HepG2 (cell line): ENCODE measurements at regions not wholly inside any gene's neighbourhood (a gene's known extent, or its start where the extent isn't known, plus 50 kb on each side); places are given as distances from the start of the nearest gene placed in this dataset.

Source experiments
- ATAC-seq: fragments of 200-7000 bp; cut with Tn5 transposase; 3 replicates; pipeline ENCODE4 v1.9.1; 2020; ENCODE audit warnings: mild to moderate bottlenecking, moderate library complexity
- BruUV-seq: library from RNA; stranded (reverse); fragments of 400-500 nt; replicated peaks from 2 replicates; lab custom pipeline; 2021; lab: Mats Ljungman, UMichigan
- CTCF ChIA-PET: fragments of 300-600 bp; formaldehyde crosslinking; extraction: SDS; loops from one replicate; lab custom pipeline; 2021; ENCODE audit warnings: low total read pairs, inconsistent platforms, low intra/inter-chr PET ratio; lab: Yijun Ruan, JAX
- POLR2A ChIA-PET: fragments of 350-600 bp; sonication (Branson Sonifier 250); formaldehyde crosslinking; loops from one replicate; lab custom pipeline; 2020; ENCODE audit warnings: antibody characterized with exemption, inconsistent platforms; lab: Yijun Ruan, JAX
- DNase-seq: peaks from one replicate; pipeline ENCODE4 v3.0.0-alpha.2; 2015; ENCODE audit warnings: low spot score
- FAIRE-seq: peaks from 3 replicates; lab custom pipeline; 2011; peaks lifted over from hg19 to GRCh38; lab: Jason Lieb, UNC
- H2AFZ ChIP-seq: one replicate; pipeline ENCODE4 v1.6.1; 2011; ENCODE audit warnings: low read length, inconsistent platforms
- H3K27ac ChIP-seq: fragments of 300-600 bp; 3 replicates; pipeline ENCODE4 v1.8.0; 2011; ENCODE audit warnings: mixed run types, mild to moderate bottlenecking, mixed read lengths, low read length, inconsistent platforms; ENCODE audit not compliant: insufficient read depth; ENCODE audit errors: extremely low read length
- H3K27me3 ChIP-seq, 2 experiments: fragments of 200-600 bp in 1 of 2; 2 replicates in 1 of 2; 3 replicates in 1 of 2; pipeline versions ENCODE4 v1.6.0 to v1.8.0; 2011; ENCODE audit warnings: low read length in 2 of 2, mild to moderate bottlenecking in 2 of 2, moderate library complexity in 2 of 2, inconsistent platforms in 1 of 2; ENCODE audit not compliant: insufficient read depth in 2 of 2, control insufficient read depth in 1 of 2
- H3K36me3 ChIP-seq, 2 experiments: fragments of 200-600 bp in 1 of 2; replicated peaks in 1 of 2; 2 replicates in 1 of 2; 3 replicates in 1 of 2; pipeline versions ENCODE4 v1.5.1 to v1.8.0; 2011; ENCODE audit warnings: low read length in 2 of 2, inconsistent platforms in 1 of 2; ENCODE audit not compliant: insufficient read depth in 2 of 2, control insufficient read depth in 1 of 2
- H3K4me1 ChIP-seq: 2 replicates; pipeline ENCODE4 v1.5.1; 2012; ENCODE audit warnings: low read length, inconsistent platforms; ENCODE audit not compliant: insufficient read depth
- H3K4me2 ChIP-seq: 2 replicates; pipeline ENCODE4 v1.6.0; 2011; ENCODE audit warnings: low read depth, low read length, inconsistent platforms
- H3K4me3 ChIP-seq, 3 experiments: fragments of 200-600 bp in 1 of 3; sonication (generic), shearing (Covaris generic) in 1 of 3; replicated peaks in 1 of 3; 2 replicates each; pipeline ENCODE4 v1.5.1; 2011 to 2016; ENCODE audit warnings: low read length in 3 of 3, inconsistent platforms in 2 of 3, low read depth in 2 of 3, mild to moderate bottlenecking in 2 of 3, control low read depth in 1 of 3, mixed read lengths in 1 of 3; ENCODE audit not compliant: insufficient read depth in 1 of 3
- H3K79me2 ChIP-seq: one replicate; pipeline ENCODE4 v1.6.1; 2011; ENCODE audit warnings: low read length, inconsistent platforms; ENCODE audit not compliant: insufficient read depth
- H3K9ac ChIP-seq: 2 replicates; pipeline ENCODE4 v1.6.0; 2011; ENCODE audit warnings: mild to moderate bottlenecking, low read depth, low read length, inconsistent platforms; ENCODE audit not compliant: insufficient read depth
- H3K9me3 ChIP-seq: 2 replicates; pipeline ENCODE4 v1.5.1; 2012; ENCODE audit warnings: mild to moderate bottlenecking, low read length
- H4K20me1 ChIP-seq: 2 replicates; pipeline ENCODE4 v1.6.0; 2011; ENCODE audit warnings: inconsistent platforms, mild to moderate bottlenecking, low read length, moderate library complexity; ENCODE audit not compliant: insufficient read depth
- EP300 ChIP-seq, 3 experiments: sonication (generic) in 1 of 3; formaldehyde crosslinking in 1 of 3; IDR thresholded peaks; 2 replicates each; pipeline versions ENCODE4 v1.5.1 to v1.6.1; 2011 to 2020; ENCODE audit warnings: low read depth in 2 of 3, low read length in 2 of 3, borderline replicate concordance in 1 of 3, improper control_type of control experiment in 1 of 3, mild to moderate bottlenecking in 1 of 3, missing genetic modification reagents in 1 of 3, moderate library complexity in 1 of 3
- HCFC1 ChIP-seq: fragments of 150-350 bp; IDR thresholded peaks from 2 replicates; pipeline ENCODE4 v1.6.1; 2014; ENCODE audit warnings: low read depth, low read length
- HIC2 ChIP-seq: sonication (generic); formaldehyde crosslinking; IDR thresholded peaks from 2 replicates; pipeline ENCODE4 v1.9.0; 2022; ENCODE audit warnings: low read depth, missing genetic modification reagents
- MAF1 ChIP-seq: sonication (generic); formaldehyde crosslinking; IDR thresholded peaks from 2 replicates; pipeline ENCODE4 v1.5.0; 2020; ENCODE audit warnings: missing genetic modification reagents, borderline replicate concordance
- MTF1 ChIP-seq: sonication (generic); formaldehyde crosslinking; IDR thresholded peaks from 2 replicates; pipeline ENCODE4 v1.5.0; 2020; ENCODE audit warnings: missing genetic modification reagents
- TFAP4 ChIP-seq: sonication (generic); IDR thresholded peaks from 2 replicates; pipeline ENCODE4 v1.6.1; 2016; ENCODE audit warnings: low read depth, borderline replicate concordance
- ZNF17 ChIP-seq: sonication (generic); formaldehyde crosslinking; IDR thresholded peaks from 2 replicates; pipeline ENCODE4 v1.5.0; 2020; ENCODE audit warnings: mild to moderate bottlenecking, missing genetic modification reagents
- ZSCAN22 ChIP-seq: sonication (generic); formaldehyde crosslinking; IDR thresholded peaks from 2 replicates; pipeline ENCODE4 v1.4.0; 2020; ENCODE audit warnings: mild to moderate bottlenecking, missing genetic modification reagents
- WGBS: methylation state at CpG from one replicate; pipeline ENCODE4 v1.1.6; 2017; ENCODE audit warnings: low lambda C conversion rate; 5-methylcytosine and 5-hydroxymethylcytosine counted together
- in situ Hi-C: cut with HindIII; loops from 2 replicates; pipeline ENCODE4 v1.10.0; 2017; ENCODE audit warnings: low pct_unique_long_range_greater_than_20kb; ENCODE audit not compliant: extremely low pct_ligation_motif_present
- intact Hi-C: fragments of 100-400 bp; cut with micrococcal nuclease; formaldehyde crosslinking; loops from one replicate; pipeline ENCODE4 v1.10.0; 2022; ENCODE audit not compliant: unreplicated experiment
- TF ChIP-seq, protein P1 (sequence below): sonication (generic); formaldehyde crosslinking; IDR thresholded peaks from 2 replicates; pipeline ENCODE4 v1.5.0; 2020; ENCODE audit warnings: mild to moderate bottlenecking, missing genetic modification reagents
- TF ChIP-seq, protein P2 (sequence below): IDR thresholded peaks from 2 replicates; pipeline ENCODE4 v1.6.1; 2016; ENCODE audit warnings: missing biosample characterization, missing genetic modification reagents, low read depth
- TF ChIP-seq, protein P3 (sequence below): IDR thresholded peaks from 2 replicates; pipeline ENCODE4 v1.4.0; 2020; ENCODE audit warnings: mild to moderate bottlenecking, missing genetic modification reagents

DNA sequence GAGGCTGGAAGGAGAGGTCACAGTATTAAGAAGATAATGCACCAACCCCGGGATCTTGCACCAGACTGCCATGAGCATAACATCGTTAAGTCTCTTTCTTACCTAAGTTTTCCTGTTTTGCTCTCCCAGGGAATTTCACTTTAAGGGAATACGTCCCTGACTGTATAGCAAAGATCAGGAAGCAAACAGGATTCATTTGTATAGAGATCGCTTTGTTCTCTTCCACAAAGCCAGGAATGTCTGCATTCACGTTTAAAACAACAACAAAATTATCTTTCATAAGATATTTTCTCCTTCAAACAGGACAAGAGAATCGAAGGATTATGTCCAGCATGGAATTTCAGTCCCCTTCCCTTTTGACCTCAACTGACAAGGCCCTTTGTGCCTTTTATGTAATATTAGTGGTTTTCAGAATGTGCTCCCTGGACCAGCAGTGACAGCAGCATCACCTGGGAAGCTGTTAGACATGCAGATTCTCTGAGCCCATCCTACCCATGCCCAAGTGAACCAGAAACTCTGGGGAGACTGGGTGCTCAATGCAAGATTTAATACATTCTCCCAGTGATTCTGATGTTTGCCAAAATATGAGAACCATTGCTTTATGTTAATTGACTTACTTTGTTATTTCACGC is 286.3 kb downstream of the FGFR2 start:
- Histone ChIP-seq H3K79me2 (no peaks in the 10 kb centered on the region), H4K20me1 (no peaks in the 10 kb centered on the region), H2AFZ (no peak overlapping the region), H3K4me2 (no peak overlapping the region), H3K4me3 (no peak overlapping the region), H3K27ac (no peak overlapping the region), H3K27me3 (0 out of 5 replicates have a peak, but pooled peaks cover 0 to under 1% of the 10 kb centered on the region in 2 experiments), H3K4me1 (no peaks in the 10 kb centered on the region), H3K9ac (no peak overlapping the region), H3K36me3 (no peaks in the 10 kb centered on the region), H3K9me3 (no peaks in the 10 kb centered on the region)
- DNase-seq (no peak), FAIRE-seq (no peak), ATAC-seq (no peak)
- in situ Hi-C loops, result no loop called here
- no TSS peak for BruUV-seq
- 12% methylated on average over 7 of the region's 7 CpGs for WGBS
- CTCF ChIA-PET, result no interaction called here
- POLR2A ChIA-PET, result no interaction called here
- intact Hi-C loops, result no loop called here
- TF ChIP-seq EP300 (IDR thresholded peaks at IDR 0.05; ENCODE audit: low read depth in 2 of 2, low read length in 2 of 2) (no peak), EP300 (CRISPR knock-in tag; IDR thresholded peaks at IDR 0.05; ENCODE audit: borderline replicate concordance) (no peak), HCFC1 (no peak), ZSCAN22 (CRISPR knock-in tag) (no peak), TFAP4 (no peak), MAF1 (CRISPR knock-in tag) (no peak), ZNF17 (CRISPR knock-in tag) (no peak), HIC2 (no peak), MTF1 (CRISPR knock-in tag) (no peak)
- TF ChIP-seq, protein P1, sequence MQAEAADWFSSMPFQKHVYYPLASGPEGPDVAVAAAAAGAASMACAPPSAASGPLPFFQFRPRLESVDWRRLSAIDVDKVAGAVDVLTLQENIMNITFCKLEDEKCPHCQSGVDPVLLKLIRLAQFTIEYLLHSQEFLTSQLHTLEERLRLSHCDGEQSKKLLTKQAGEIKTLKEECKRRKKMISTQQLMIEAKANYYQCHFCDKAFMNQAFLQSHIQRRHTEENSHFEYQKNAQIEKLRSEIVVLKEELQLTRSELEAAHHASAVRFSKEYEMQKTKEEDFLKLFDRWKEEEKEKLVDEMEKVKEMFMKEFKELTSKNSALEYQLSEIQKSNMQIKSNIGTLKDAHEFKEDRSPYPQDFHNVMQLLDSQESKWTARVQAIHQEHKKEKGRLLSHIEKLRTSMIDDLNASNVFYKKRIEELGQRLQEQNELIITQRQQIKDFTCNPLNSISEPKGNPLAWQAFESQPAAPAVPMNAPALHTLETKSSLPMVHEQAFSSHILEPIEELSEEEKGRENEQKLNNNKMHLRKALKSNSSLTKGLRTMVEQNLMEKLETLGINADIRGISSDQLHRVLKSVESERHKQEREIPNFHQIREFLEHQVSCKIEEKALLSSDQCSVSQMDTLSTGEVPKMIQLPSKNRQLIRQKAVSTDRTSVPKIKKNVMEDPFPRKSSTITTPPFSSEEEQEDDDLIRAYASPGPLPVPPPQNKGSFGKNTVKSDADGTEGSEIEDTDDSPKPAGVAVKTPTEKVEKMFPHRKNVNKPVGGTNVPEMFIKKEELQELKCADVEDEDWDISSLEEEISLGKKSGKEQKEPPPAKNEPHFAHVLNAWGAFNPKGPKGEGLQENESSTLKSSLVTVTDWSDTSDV (CRISPR knock-in tag), result no peak
- TF ChIP-seq, protein P2, sequence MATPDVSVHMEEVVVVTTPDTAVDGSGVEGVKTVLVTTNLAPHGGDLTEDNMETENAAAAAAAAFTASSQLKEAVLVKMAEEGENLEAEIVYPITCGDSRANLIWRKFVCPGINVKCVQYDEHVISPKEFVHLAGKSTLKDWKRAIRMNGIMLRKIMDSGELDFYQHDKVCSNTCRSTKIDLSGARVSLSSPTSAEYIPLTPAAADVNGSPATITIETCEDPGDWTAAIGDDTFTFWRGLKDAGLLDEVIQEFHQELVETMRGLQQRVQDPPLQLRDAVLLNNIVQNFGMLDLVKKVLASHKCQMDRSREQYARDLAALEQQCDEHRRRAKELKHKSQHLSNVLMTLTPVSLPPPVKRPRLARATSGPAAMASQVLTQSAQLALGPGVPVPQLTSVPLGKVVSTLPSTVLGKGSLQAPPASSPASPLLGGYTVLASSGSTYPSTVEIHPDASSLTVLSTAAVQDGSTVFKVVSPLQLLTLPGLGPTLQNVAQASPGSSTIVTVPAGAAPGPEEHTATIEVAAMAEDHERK (CRISPR knock-in tag), result no peak
- TF ChIP-seq, protein P3, sequence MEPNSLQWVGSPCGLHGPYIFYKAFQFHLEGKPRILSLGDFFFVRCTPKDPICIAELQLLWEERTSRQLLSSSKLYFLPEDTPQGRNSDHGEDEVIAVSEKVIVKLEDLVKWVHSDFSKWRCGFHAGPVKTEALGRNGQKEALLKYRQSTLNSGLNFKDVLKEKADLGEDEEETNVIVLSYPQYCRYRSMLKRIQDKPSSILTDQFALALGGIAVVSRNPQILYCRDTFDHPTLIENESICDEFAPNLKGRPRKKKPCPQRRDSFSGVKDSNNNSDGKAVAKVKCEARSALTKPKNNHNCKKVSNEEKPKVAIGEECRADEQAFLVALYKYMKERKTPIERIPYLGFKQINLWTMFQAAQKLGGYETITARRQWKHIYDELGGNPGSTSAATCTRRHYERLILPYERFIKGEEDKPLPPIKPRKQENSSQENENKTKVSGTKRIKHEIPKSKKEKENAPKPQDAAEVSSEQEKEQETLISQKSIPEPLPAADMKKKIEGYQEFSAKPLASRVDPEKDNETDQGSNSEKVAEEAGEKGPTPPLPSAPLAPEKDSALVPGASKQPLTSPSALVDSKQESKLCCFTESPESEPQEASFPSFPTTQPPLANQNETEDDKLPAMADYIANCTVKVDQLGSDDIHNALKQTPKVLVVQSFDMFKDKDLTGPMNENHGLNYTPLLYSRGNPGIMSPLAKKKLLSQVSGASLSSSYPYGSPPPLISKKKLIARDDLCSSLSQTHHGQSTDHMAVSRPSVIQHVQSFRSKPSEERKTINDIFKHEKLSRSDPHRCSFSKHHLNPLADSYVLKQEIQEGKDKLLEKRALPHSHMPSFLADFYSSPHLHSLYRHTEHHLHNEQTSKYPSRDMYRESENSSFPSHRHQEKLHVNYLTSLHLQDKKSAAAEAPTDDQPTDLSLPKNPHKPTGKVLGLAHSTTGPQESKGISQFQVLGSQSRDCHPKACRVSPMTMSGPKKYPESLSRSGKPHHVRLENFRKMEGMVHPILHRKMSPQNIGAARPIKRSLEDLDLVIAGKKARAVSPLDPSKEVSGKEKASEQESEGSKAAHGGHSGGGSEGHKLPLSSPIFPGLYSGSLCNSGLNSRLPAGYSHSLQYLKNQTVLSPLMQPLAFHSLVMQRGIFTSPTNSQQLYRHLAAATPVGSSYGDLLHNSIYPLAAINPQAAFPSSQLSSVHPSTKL (CRISPR knock-in tag), result no peak
